Endothelial cell (in vitro differentiated cells): ENCODE measurements at regions not wholly inside any gene's neighbourhood (a gene's known extent, or its start where the extent isn't known, plus 50 kb on each side); places are given as distances from the start of the nearest gene placed in this dataset.

Experiments used
- DNase-seq: peaks from one replicate; pipeline ENCODE4 v3.0.0; 2021; ENCODE audit warnings: low spot score
- H3K27ac Mint-ChIP-seq: one replicate; pipeline ENCODE4 v1.8.0; 2021; ENCODE audit warnings: mixed read lengths, inconsistent platforms; ENCODE audit not compliant: unreplicated experiment
- H3K27me3 Mint-ChIP-seq: one replicate; pipeline ENCODE4 v1.8.0; 2021; ENCODE audit warnings: mild to moderate bottlenecking, moderate library complexity, mixed read lengths, inconsistent platforms; ENCODE audit not compliant: unreplicated experiment
- H3K36me3 Mint-ChIP-seq: one replicate; pipeline ENCODE4 v1.8.0; 2021; ENCODE audit warnings: mild to moderate bottlenecking, low read depth, mixed read lengths, inconsistent platforms; ENCODE audit not compliant: unreplicated experiment
- H3K4me1 Mint-ChIP-seq: one replicate; pipeline ENCODE4 v1.8.0; 2021; ENCODE audit warnings: mild to moderate bottlenecking, mixed read lengths, inconsistent platforms; ENCODE audit not compliant: unreplicated experiment
- H3K4me3 Mint-ChIP-seq: one replicate; pipeline ENCODE4 v1.8.0; 2021; ENCODE audit warnings: mild to moderate bottlenecking, mixed read lengths, inconsistent platforms; ENCODE audit not compliant: unreplicated experiment
- H3K9me3 Mint-ChIP-seq: one replicate; pipeline ENCODE4 v1.8.0; 2021; ENCODE audit warnings: mixed read lengths, inconsistent platforms; ENCODE audit not compliant: unreplicated experiment
- CTCF ChIP-seq: fragments of 200-600 bp; sonication (generic); IDR thresholded peaks from one replicate; pipeline ENCODE4 v1.5.0; 2021; ENCODE audit warnings: antibody characterized with exemption; ENCODE audit not compliant: unreplicated experiment

DNA sequence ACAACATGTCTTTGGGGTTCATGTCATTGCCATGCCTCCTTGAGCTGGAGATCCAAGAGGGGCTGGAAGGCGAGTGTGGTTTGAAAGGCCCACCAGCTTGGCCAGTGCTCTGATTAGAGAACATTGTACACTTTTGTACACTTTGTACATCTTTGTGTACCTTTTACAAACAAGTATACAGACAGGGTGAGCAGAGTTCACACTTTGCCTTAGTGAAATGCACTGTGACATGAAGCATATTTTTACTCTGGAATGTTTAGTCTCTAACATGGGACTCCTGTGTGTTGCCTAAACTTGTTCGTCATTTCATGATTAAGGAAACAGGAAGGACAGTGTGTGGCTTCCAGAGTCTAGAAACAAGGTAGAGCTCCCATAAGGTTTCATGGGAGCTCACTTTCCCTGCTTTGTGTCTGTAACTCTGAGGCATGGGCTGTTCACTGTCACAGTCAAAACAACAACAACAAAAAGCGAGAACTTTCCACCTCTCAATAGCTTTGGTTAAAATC, 225.8 kb upstream of the SOX4 start:
- H3K27me3 Mint-ChIP-seq, result peaks cover 2% of the 10 kb centered on the region
- TF ChIP-seq CTCF, result no peak
- no peak for DNase-seq
- H3K36me3 Mint-ChIP-seq, result peaks cover 5% of the 10 kb centered on the region
- no peak overlapping the region for H3K4me3 Mint-ChIP-seq
- no peak overlapping the region for H3K27ac Mint-ChIP-seq
- H3K4me1 Mint-ChIP-seq, result no peaks in the 10 kb centered on the region
- H3K9me3 Mint-ChIP-seq, result no peaks in the 10 kb centered on the region

DNA sequence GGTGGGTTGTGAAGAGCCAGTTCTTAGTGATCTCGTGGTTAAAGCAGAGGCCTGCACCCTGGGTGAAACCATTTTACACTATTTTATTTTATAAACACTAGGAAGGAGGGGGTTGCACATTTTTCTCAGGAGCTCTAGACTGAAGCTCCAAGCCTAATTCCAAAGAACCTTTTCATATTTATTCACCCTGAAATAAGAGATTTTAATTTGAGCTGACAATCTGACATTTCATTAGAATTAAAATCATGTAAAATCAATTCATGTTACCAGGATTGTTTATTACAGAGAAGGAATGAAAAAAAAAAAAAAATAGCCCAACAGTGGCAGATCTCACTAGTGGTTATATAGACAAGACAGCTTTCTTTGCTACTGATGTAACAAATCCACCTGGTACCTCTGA, 222.5 kb upstream of the SOX4 start:
- no peaks in the 10 kb centered on the region for H3K9me3 Mint-ChIP-seq
- H3K27me3 Mint-ChIP-seq, result no peaks in the 10 kb centered on the region
- H3K4me3 Mint-ChIP-seq, result no peak overlapping the region
- no peaks in the 10 kb centered on the region for H3K4me1 Mint-ChIP-seq
- peaks cover 5% of the 10 kb centered on the region for H3K36me3 Mint-ChIP-seq
- no peak for DNase-seq
- no peak overlapping the region for H3K27ac Mint-ChIP-seq
- TF ChIP-seq CTCF, result no peak

DNA sequence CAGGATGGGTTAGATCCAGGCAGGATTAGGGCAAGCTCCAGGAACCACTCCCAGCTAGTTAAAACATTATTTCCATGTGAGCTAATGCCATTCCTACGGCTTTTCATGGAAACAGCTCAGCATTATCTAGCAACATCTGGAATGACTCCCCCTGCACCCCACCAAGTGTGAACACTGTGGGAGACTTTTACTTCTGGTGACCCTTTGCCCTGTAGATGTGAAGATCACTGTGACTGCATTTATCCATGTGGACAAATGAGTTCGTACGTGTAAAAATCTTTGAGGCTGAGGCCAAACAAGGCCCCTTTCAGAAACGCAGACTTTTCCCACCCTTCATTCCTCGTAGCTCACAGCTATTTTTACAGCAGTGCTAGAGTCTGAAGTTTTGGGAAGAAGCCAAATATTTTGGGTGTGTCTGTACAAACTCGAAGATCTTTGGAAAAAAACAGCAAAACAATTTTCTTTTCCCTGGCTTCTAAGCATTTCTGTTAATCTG, 221.8 kb upstream of the SOX4 start:
- no peak for TF ChIP-seq CTCF
- no peak overlapping the region for H3K27ac Mint-ChIP-seq
- no peaks in the 10 kb centered on the region for H3K36me3 Mint-ChIP-seq
- H3K27me3 Mint-ChIP-seq, result no peaks in the 10 kb centered on the region
- H3K4me3 Mint-ChIP-seq, result no peak overlapping the region
- no peak for DNase-seq
- H3K9me3 Mint-ChIP-seq, result no peaks in the 10 kb centered on the region
- no peaks in the 10 kb centered on the region for H3K4me1 Mint-ChIP-seq

DNA sequence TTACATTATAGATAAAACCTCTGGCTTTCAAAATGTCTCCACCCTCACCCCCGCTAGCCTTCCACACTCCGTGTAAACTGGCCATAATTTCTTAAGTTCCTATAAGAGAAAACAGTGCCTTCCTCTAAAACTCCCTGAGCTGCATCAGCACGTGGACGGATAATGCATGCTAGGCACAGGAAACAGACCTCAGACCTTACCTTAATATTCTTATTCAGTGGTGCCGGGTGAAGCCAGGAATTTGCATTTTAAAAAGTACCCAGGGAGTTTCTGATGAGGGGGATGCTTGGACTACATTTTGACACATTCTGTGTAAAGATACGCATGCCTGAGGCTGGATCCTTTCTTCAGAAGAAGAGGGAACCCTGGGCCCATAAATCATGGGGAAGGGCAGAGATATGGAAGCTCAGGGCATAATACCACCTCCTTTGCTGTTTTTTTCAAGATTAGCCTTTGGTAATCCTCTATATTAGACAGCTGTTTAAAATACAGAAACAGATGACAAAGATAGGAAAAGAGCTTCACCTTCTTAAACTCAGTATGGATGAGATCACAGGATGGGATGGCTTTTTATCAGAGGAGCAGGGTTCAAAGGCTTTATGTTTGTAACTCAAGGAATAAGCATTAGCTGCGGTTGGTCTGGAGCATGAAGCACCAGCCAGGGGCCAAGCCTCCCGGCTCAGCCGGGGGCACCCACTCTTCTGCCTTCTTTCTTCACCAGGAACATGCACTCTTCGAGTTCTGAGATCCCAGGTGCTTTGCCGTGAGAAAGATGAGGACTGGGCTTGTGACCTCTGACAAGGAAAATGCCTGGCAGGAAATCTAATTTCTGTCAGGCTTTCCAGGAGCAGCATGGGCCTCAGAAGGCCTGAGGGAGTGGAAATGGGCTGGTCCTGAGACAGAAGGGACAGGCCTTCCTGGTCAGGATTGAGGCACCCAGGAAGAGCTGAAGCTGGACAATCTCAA, 218.1 kb upstream of the SOX4 start:
- no peak for TF ChIP-seq CTCF
- no peaks in the 10 kb centered on the region for H3K9me3 Mint-ChIP-seq
- no peaks in the 10 kb centered on the region for H3K27me3 Mint-ChIP-seq
- H3K27ac Mint-ChIP-seq, result no peak overlapping the region
- no peak overlapping the region for H3K4me3 Mint-ChIP-seq
- no peak for DNase-seq
- H3K36me3 Mint-ChIP-seq, result no peaks in the 10 kb centered on the region
- H3K4me1 Mint-ChIP-seq, result no peaks in the 10 kb centered on the region

DNA sequence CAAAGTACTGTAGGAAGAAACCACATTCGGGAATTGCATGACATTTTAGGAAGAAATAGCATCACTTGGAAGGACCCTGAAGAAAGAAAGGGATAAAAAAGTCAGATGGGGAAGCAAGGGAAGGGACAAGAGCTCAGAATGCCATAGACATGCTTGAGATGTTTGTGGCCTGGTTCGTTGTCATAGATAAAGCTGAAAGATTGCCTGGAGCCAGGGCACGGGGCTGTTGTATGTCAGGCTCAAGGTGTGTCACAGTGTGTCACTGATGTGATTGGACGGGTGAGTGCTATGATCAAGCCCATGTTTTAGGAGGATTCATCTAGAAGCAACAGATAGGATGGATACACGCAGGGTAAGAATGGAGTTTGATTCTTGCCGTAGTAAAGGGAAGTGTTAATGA, 216.2 kb upstream of the SOX4 start:
- Mint-ChIP-seq H3K9me3 (no peaks in the 10 kb centered on the region), H3K36me3 (no peaks in the 10 kb centered on the region), H3K4me3 (no peak overlapping the region), H3K27ac (no peak overlapping the region), H3K4me1 (peaks cover 4% of the 10 kb centered on the region), H3K27me3 (no peaks in the 10 kb centered on the region)
- TF ChIP-seq CTCF, result no peak
- DNase-seq, result no peak
